SK-N-SH treated with all-trans-retinoic acid at 6 μM for 48 hours (cell line): ENCODE measurements at regions not wholly inside any gene's neighbourhood (a gene's known extent, or its start where the extent isn't known, plus 50 kb on each side); places are given as distances from the start of the nearest gene placed in this dataset.

Experiments
- ATAC-seq: fragments of 200-7000 bp; cut with Tn5 transposase; 3 replicates; pipeline ENCODE4 v1.9.1; 2020; ENCODE audit warnings: mild to moderate bottlenecking, moderate library complexity
- ARNTL ChIP-seq: fragments of 450-650 bp; formaldehyde crosslinking; IDR thresholded peaks from 2 replicates; pipeline ENCODE4 v1.5.0; 2020; ENCODE audit warnings: low read depth, mild to moderate bottlenecking, moderate library complexity, borderline replicate concordance
- BACH2 ChIP-seq: fragments of 250-450 bp; sonication (Bioruptor Pico); IDR thresholded peaks from 2 replicates; pipeline ENCODE4 v1.9.0; 2021; ENCODE audit warnings: mild to moderate bottlenecking, borderline replicate concordance
- CREB5 ChIP-seq: fragments of 250-450 bp; sonication (Bioruptor Pico); IDR thresholded peaks from 2 replicates; pipeline ENCODE4 v1.5.1; 2020; ENCODE audit warnings: low read depth, mild to moderate bottlenecking, moderate library complexity
- CSDC2 ChIP-seq: fragments of 250-450 bp; sonication (Bioruptor Pico); IDR thresholded peaks from 2 replicates; pipeline ENCODE4 v1.5.0; 2020; ENCODE audit warnings: mild to moderate bottlenecking, moderate library complexity
- CSRNP3 ChIP-seq: fragments of 250-450 bp; sonication (Bioruptor Pico); IDR thresholded peaks from 2 replicates; pipeline ENCODE4 v1.5.1; 2021; ENCODE audit warnings: mild to moderate bottlenecking, moderate library complexity
- ESRRG ChIP-seq: fragments of 250-450 bp; sonication (Bioruptor Pico); IDR thresholded peaks from 2 replicates; pipeline ENCODE4 v1.6.1; 2021; ENCODE audit warnings: mild to moderate bottlenecking
- GLIS3 ChIP-seq: fragments of 250-450 bp; sonication (Bioruptor Pico); IDR thresholded peaks from 2 replicates; pipeline ENCODE4 v1.5.0; 2020; ENCODE audit warnings: mild to moderate bottlenecking, moderate library complexity
- OSR1 ChIP-seq: fragments of 250-450 bp; sonication (Bioruptor Pico); IDR thresholded peaks from 2 replicates; pipeline ENCODE4 v1.8.0; 2022; ENCODE audit warnings: moderate library complexity, mild to moderate bottlenecking, inconsistent platforms
- PATZ1 ChIP-seq: fragments of 250-450 bp; sonication (Bioruptor Pico); IDR thresholded peaks from 2 replicates; pipeline ENCODE4 v1.8.0; 2020; ENCODE audit warnings: mild to moderate bottlenecking, moderate library complexity, borderline replicate concordance
- POU6F1 ChIP-seq: fragments of 250-450 bp; sonication (Bioruptor Pico); IDR thresholded peaks from 2 replicates; pipeline ENCODE4 v1.8.0; 2021; ENCODE audit warnings: low read depth, mild to moderate bottlenecking, moderate library complexity, borderline replicate concordance
- PPARA ChIP-seq: fragments of 250-450 bp; sonication (Bioruptor Pico); IDR thresholded peaks from 2 replicates; pipeline ENCODE4 v1.5.0; 2020; ENCODE audit warnings: mild to moderate bottlenecking, borderline replicate concordance
- RARB ChIP-seq: fragments of 250-450 bp; sonication (Bioruptor Pico); IDR thresholded peaks from 2 replicates; pipeline ENCODE4 v1.8.0; 2021; ENCODE audit warnings: mild to moderate bottlenecking, moderate library complexity
- SNAI2 ChIP-seq: fragments of 250-450 bp; sonication (Bioruptor Pico); IDR thresholded peaks from 2 replicates; pipeline ENCODE4 v1.5.0; 2020; ENCODE audit warnings: mild to moderate bottlenecking, moderate library complexity
- TCF4 ChIP-seq: fragments of 250-450 bp; sonication (Bioruptor Pico); IDR thresholded peaks from 2 replicates; pipeline ENCODE4 v1.8.0; 2021; ENCODE audit warnings: mild to moderate bottlenecking, moderate library complexity, borderline replicate concordance
- TOX ChIP-seq: fragments of 250-450 bp; sonication (Bioruptor Pico); IDR thresholded peaks from 2 replicates; pipeline ENCODE4 v1.8.0; 2021; ENCODE audit warnings: mild to moderate bottlenecking, moderate library complexity, borderline replicate concordance
- TSHZ2 ChIP-seq: fragments of 250-450 bp; sonication (Bioruptor Pico); IDR thresholded peaks from 2 replicates; pipeline ENCODE4 v1.5.0; 2020; ENCODE audit warnings: mild to moderate bottlenecking, moderate library complexity
- ZC3H10 ChIP-seq: fragments of 250-450 bp; sonication (Bioruptor Pico); IDR thresholded peaks from 2 replicates; pipeline ENCODE4 v1.5.1; 2021; ENCODE audit warnings: mild to moderate bottlenecking, moderate library complexity
- ZFP3 ChIP-seq: fragments of 250-450 bp; sonication (Bioruptor Pico); IDR thresholded peaks from 2 replicates; pipeline ENCODE4 v1.5.0; 2020; ENCODE audit warnings: mild to moderate bottlenecking, moderate library complexity
- ZFP30 ChIP-seq: fragments of 450-650 bp; formaldehyde crosslinking; IDR thresholded peaks from 2 replicates; pipeline ENCODE4 v1.5.0; 2022; ENCODE audit warnings: mild to moderate bottlenecking, moderate library complexity
- ZNF565 ChIP-seq: fragments of 450-650 bp; formaldehyde crosslinking; conservative IDR thresholded peaks from 2 replicates; pipeline ENCODE4 v1.5.0; 2020; ENCODE audit warnings: low read depth, mild to moderate bottlenecking, moderate library complexity
- ZNF70 ChIP-seq: fragments of 450-650 bp; formaldehyde crosslinking; IDR thresholded peaks from 2 replicates; pipeline ENCODE4 v1.5.0; 2020; ENCODE audit warnings: mild to moderate bottlenecking, moderate library complexity
- ZNF8 ChIP-seq: fragments of 450-650 bp; formaldehyde crosslinking; IDR thresholded peaks from 2 replicates; pipeline ENCODE4 v1.5.0; 2020; ENCODE audit warnings: mild to moderate bottlenecking, moderate library complexity

GRCh38 chr6:119436583-119436982 is 87.0 kb upstream of the MAN1A1 start:
- ATAC-seq: no peak
- TF ChIP-seq ZNF70 (CRISPR knock-in tag) (no peak), ESRRG (CRISPR knock-in tag) (no peak), POU6F1 (no peak), ZFP30 (CRISPR knock-in tag) (no peak), ZNF8 (CRISPR knock-in tag) (no peak), OSR1 (CRISPR knock-in tag) (no peak), TCF4 (CRISPR knock-in tag) (no peak), ZFP3 (no peak), ARNTL (no peak), PATZ1 (CRISPR knock-in tag) (no peak), CREB5 (CRISPR knock-in tag) (no peak), BACH2 (CRISPR knock-in tag) (no peak), CSRNP3 (CRISPR knock-in tag) (no peak), GLIS3 (CRISPR knock-in tag) (no peak), CSDC2 (CRISPR knock-in tag) (no peak), TSHZ2 (CRISPR knock-in tag) (no peak), RARB (no peak)

GRCh38 chr6:119431799-119432198 is 82.2 kb upstream of the MAN1A1 start:
- TF ChIP-seq SNAI2 (CRISPR knock-in tag): no peak
- TF ChIP-seq, all 23 proteins: peak for 0
- ATAC-seq: no peak

GRCh38 chr6:119430805-119431204 is 81.2 kb upstream of the MAN1A1 start:
- TF ChIP-seq TOX (CRISPR knock-in tag) (no peak), ARNTL (no peak), ZFP3 (no peak), ZC3H10 (CRISPR knock-in tag) (no peak), TCF4 (CRISPR knock-in tag) (no peak), PPARA (CRISPR knock-in tag) (no peak), CSDC2 (CRISPR knock-in tag) (no peak), POU6F1 (no peak), ESRRG (CRISPR knock-in tag) (no peak), CREB5 (CRISPR knock-in tag) (no peak), CSRNP3 (CRISPR knock-in tag) (no peak), SNAI2 (CRISPR knock-in tag) (no peak), OSR1 (CRISPR knock-in tag) (no peak), GLIS3 (CRISPR knock-in tag) (no peak), ZNF70 (CRISPR knock-in tag) (no peak), ZNF8 (CRISPR knock-in tag) (no peak), PATZ1 (CRISPR knock-in tag) (no peak), ZNF565 (CRISPR knock-in tag) (no peak)
- ATAC-seq: no peak
